ENCODE measurements at regions not wholly inside any gene's neighbourhood (a gene's known extent, or its start where the extent isn't known, plus 50 kb on each side); places are given as distances from the start of the nearest gene placed in this dataset.
"Not testable (repeated sequence)": the region's sequence is repeated elsewhere in the genome, so short reads cannot be mapped to it uniquely, and the experiment has no call there.

- TF ChIP-seq, protein P1, sequence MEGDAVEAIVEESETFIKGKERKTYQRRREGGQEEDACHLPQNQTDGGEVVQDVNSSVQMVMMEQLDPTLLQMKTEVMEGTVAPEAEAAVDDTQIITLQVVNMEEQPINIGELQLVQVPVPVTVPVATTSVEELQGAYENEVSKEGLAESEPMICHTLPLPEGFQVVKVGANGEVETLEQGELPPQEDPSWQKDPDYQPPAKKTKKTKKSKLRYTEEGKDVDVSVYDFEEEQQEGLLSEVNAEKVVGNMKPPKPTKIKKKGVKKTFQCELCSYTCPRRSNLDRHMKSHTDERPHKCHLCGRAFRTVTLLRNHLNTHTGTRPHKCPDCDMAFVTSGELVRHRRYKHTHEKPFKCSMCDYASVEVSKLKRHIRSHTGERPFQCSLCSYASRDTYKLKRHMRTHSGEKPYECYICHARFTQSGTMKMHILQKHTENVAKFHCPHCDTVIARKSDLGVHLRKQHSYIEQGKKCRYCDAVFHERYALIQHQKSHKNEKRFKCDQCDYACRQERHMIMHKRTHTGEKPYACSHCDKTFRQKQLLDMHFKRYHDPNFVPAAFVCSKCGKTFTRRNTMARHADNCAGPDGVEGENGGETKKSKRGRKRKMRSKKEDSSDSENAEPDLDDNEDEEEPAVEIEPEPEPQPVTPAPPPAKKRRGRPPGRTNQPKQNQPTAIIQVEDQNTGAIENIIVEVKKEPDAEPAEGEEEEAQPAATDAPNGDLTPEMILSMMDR (IDR thresholded peaks at IDR 0.05): not testable (repeated sequence)
- not testable (repeated sequence) for TF ChIP-seq SIN3A (IDR thresholded peaks at IDR 0.05; ENCODE audit: borderline replicate concordance, insufficient read depth, low read depth, low read length)
Measured at GRCh38 chrX:42285681-42286080, 362.3 kb upstream of the CASK start.

Measured in Panc1 (cell line).